OCI-LY3 (cell line): ENCODE measurements at regions not wholly inside any gene's neighbourhood (a gene's known extent, or its start where the extent isn't known, plus 50 kb on each side); places are given as distances from the start of the nearest gene placed in this dataset.
"Not testable (repeated sequence)": the region's sequence is repeated elsewhere in the genome, so short reads cannot be mapped to it uniquely, and the experiment has no call there.

Experiments
- EZH2phosphoT487 ChIP-seq: fragments of 200-600 bp; shearing (Covaris generic); IDR thresholded peaks from 2 replicates; pipeline ENCODE4 v1.6.1; 2018; ENCODE audit warnings: antibody characterized with exemption, mixed run types, low read depth
- TF ChIP-seq, protein P1 (sequence below): fragments of 200-600, 300-600 bp; sonication (generic); IDR thresholded peaks from 2 replicates; pipeline ENCODE4 v1.5.1; 2014; ENCODE audit warnings: antibody characterized with exemption, low read length, low read depth

DNA sequence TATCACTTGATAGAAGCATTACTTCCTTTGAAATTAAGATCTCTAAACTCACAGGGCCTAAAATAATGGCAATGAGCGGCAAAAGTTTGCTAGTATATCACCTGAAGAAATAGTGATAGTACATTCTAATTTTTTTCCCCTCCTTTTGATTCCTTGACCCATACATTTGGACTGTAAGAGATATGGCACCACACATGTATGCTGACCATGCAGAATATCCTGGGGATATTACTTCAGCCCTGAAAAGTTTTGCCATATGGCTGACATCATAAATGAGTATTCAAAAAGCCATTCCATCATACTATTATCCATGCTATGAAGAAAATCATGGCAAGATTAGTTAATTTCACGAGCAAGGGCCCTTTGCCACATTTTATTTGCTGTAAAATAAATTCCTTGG lies 576.9 kb downstream of the KCNT2 start:
- TF ChIP-seq, protein P1, sequence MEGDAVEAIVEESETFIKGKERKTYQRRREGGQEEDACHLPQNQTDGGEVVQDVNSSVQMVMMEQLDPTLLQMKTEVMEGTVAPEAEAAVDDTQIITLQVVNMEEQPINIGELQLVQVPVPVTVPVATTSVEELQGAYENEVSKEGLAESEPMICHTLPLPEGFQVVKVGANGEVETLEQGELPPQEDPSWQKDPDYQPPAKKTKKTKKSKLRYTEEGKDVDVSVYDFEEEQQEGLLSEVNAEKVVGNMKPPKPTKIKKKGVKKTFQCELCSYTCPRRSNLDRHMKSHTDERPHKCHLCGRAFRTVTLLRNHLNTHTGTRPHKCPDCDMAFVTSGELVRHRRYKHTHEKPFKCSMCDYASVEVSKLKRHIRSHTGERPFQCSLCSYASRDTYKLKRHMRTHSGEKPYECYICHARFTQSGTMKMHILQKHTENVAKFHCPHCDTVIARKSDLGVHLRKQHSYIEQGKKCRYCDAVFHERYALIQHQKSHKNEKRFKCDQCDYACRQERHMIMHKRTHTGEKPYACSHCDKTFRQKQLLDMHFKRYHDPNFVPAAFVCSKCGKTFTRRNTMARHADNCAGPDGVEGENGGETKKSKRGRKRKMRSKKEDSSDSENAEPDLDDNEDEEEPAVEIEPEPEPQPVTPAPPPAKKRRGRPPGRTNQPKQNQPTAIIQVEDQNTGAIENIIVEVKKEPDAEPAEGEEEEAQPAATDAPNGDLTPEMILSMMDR, result not testable (repeated sequence)
- not testable (repeated sequence) for TF ChIP-seq EZH2phosphoT487
